ENCODE measurements at regions not wholly inside any gene's neighbourhood (a gene's known extent, or its start where the extent isn't known, plus 50 kb on each side); places are given as distances from the start of the nearest gene placed in this dataset.

DNA sequence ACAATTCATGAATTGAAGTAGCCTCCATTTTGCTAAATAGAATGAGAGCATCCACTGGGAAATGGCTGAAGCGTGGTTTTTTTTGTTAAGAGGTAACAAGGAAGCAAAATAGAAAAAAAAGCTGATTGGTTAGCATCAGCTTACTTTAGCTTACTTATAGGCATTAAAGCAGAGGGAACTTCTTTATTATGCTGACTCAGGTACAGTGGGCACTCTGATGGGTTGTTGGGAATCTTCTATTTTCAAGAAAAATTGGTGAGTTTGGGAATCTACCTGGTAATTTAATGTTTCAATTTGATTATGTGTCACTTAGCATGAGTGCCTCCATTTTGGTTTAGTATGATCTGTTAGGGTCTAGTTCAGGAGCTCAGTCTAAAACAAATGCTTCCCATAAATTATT lies 289.6 kb downstream of the ANXA1 start:
- TF ChIP-seq, protein P1, sequence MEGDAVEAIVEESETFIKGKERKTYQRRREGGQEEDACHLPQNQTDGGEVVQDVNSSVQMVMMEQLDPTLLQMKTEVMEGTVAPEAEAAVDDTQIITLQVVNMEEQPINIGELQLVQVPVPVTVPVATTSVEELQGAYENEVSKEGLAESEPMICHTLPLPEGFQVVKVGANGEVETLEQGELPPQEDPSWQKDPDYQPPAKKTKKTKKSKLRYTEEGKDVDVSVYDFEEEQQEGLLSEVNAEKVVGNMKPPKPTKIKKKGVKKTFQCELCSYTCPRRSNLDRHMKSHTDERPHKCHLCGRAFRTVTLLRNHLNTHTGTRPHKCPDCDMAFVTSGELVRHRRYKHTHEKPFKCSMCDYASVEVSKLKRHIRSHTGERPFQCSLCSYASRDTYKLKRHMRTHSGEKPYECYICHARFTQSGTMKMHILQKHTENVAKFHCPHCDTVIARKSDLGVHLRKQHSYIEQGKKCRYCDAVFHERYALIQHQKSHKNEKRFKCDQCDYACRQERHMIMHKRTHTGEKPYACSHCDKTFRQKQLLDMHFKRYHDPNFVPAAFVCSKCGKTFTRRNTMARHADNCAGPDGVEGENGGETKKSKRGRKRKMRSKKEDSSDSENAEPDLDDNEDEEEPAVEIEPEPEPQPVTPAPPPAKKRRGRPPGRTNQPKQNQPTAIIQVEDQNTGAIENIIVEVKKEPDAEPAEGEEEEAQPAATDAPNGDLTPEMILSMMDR (IDR thresholded peaks at IDR 0.05) = no peak
- no peak for TF ChIP-seq POLR2A (IDR thresholded peaks at IDR 0.05)

Data from heart left ventricle (tissue), 13 donors.